A673 (cell line): ENCODE measurements at regions not wholly inside any gene's neighbourhood (a gene's known extent, or its start where the extent isn't known, plus 50 kb on each side); places are given as distances from the start of the nearest gene placed in this dataset.

Experiments
- BruUV-seq: library from RNA; stranded (reverse); fragments of 400-500 nt; replicated peaks from 2 replicates; lab custom pipeline; 2021; lab: Mats Ljungman, UMichigan
- CTCF ChIA-PET: fragments of 300-600 bp; sonication (Branson Sonifier 250); formaldehyde crosslinking; loops from one replicate; lab custom pipeline; 2022; ENCODE audit warnings: antibody characterized with exemption; lab: Charles Lee
- POLR2A ChIA-PET: fragments of 300-600 bp; sonication (Branson Sonifier 250); formaldehyde crosslinking; loops from one replicate; lab custom pipeline; 2022; ENCODE audit warnings: antibody characterized with exemption; ENCODE audit not compliant: low non-redundant PET; lab: Charles Lee
- DNase-seq: peaks from one replicate; pipeline ENCODE4 v3.0.0-alpha.2; 2015; ENCODE audit warnings: low spot score
- H3K27ac ChIP-seq: fragments of 200-600 bp; sonication (generic); 2 replicates; pipeline ENCODE4 v1.5.1; 2016; ENCODE audit warnings: mixed run types, low read depth, mild to moderate bottlenecking, mixed read lengths, antibody characterized with exemption, low read length; ENCODE audit not compliant: poor library complexity, severe bottlenecking
- H3K27me3 ChIP-seq: fragments of 200-600 bp; sonication (generic); replicated peaks from 2 replicates; pipeline ENCODE4 v1.6.1; 2017; ENCODE audit warnings: mixed run types, low read depth, mild to moderate bottlenecking, mixed read lengths, antibody characterized with exemption, low read length; ENCODE audit not compliant: insufficient read depth, poor library complexity
- H3K36me3 ChIP-seq: fragments of 200-600 bp; sonication (generic); 2 replicates; pipeline ENCODE4 v1.6.1; 2016; ENCODE audit warnings: mixed run types, mild to moderate bottlenecking, mixed read lengths, antibody characterized with exemption, low read length; ENCODE audit not compliant: insufficient read depth, poor library complexity, severe bottlenecking
- H3K4me1 ChIP-seq: fragments of 200-600 bp; sonication (generic); 2 replicates; pipeline ENCODE4 v1.6.1; 2017; ENCODE audit warnings: mixed run types, mild to moderate bottlenecking, mixed read lengths, antibody characterized with exemption, low read length; ENCODE audit not compliant: insufficient read depth, poor library complexity, severe bottlenecking
- H3K4me3 ChIP-seq: fragments of 200-600 bp; sonication (generic); 2 replicates; pipeline ENCODE4 v1.5.1; 2016; ENCODE audit warnings: low read depth, mixed run types, mild to moderate bottlenecking, mixed read lengths, low read length; ENCODE audit not compliant: poor library complexity, severe bottlenecking
- H3K9me3 ChIP-seq: fragments of 200-600 bp; sonication (generic); 2 replicates; pipeline ENCODE4 v1.6.1; 2016; ENCODE audit warnings: mixed run types, low read depth, mild to moderate bottlenecking, mixed read lengths, antibody characterized with exemption, low read length; ENCODE audit not compliant: poor library complexity, severe bottlenecking
- CTCF ChIP-seq: fragments of 300-800, 200-600 bp; sonication (generic); conservative IDR thresholded peaks from 2 replicates; pipeline ENCODE4 v1.5.1; 2017; ENCODE audit warnings: low read depth, mild to moderate bottlenecking, antibody characterized with exemption, low read length, moderate library complexity, mixed read lengths
- EZH2 ChIP-seq: fragments of 200-600 bp; sonication (generic); IDR thresholded peaks from 2 replicates; pipeline ENCODE4 v1.6.1; 2017; ENCODE audit warnings: borderline replicate concordance, low read depth, mild to moderate bottlenecking, mixed read lengths, antibody characterized with exemption, low read length; ENCODE audit not compliant: poor library complexity, severe bottlenecking
- intact Hi-C: fragments of 100-400 bp; cut with micrococcal nuclease; formaldehyde crosslinking; loops from one replicate; pipeline ENCODE4 v1.10.0; 2022; ENCODE audit not compliant: unreplicated experiment

GRCh38 chr3:106965307-106965706, 411.9 kb upstream of the CCDC54 start:
- no peak for DNase-seq
- CTCF ChIA-PET: no interaction called here
- Histone ChIP-seq H3K9me3 (no peaks in the 10 kb centered on the region), H3K27ac (no peak overlapping the region), H3K4me1 (peaks cover 31% of the 10 kb centered on the region), H3K27me3 (no peaks in the 10 kb centered on the region), H3K36me3 (no peaks in the 10 kb centered on the region), H3K4me3 (no peak overlapping the region)
- no peak for TF ChIP-seq CTCF
- TF ChIP-seq EZH2: no peak
- BruUV-seq: no TSS peak
- intact Hi-C loops: no loop called here
- POLR2A ChIA-PET: no interaction called here

- POLR2A ChIA-PET: no interaction called here
- TF ChIP-seq CTCF (no peak), EZH2 (no peak)
- CTCF ChIA-PET: no interaction called here
Observed at GRCh38 chr3:106969596-106969995, 407.6 kb upstream of the CCDC54 start.

GRCh38 chr3:106981392-106981791, 395.8 kb upstream of the CCDC54 start:
- no peak for DNase-seq
- ChIA-PET CTCF (no interaction called here), POLR2A (no interaction called here)
- intact Hi-C loops: no loop called here
- BruUV-seq: no TSS peak
- Histone ChIP-seq H3K36me3 (no peaks in the 10 kb centered on the region), H3K4me3 (no peak overlapping the region), H3K4me1 (no peaks in the 10 kb centered on the region), H3K27ac (no peak overlapping the region), H3K27me3 (no peaks in the 10 kb centered on the region), H3K9me3 (no peaks in the 10 kb centered on the region)
- TF ChIP-seq CTCF (no peak), EZH2 (no peak)

More at GRCh38 chr3:106969596-106969995, 407.6 kb upstream of the CCDC54 start:
- H3K27ac ChIP-seq: no peak overlapping the region
- no TSS peak for BruUV-seq
- peaks cover 12% of the 10 kb centered on the region for H3K4me1 ChIP-seq
- DNase-seq: peak; percentile 5
- no peaks in the 10 kb centered on the region for H3K27me3 ChIP-seq
- H3K4me3 ChIP-seq: no peak overlapping the region
- intact Hi-C loops: no loop called here
- H3K36me3 ChIP-seq: no peaks in the 10 kb centered on the region
- H3K9me3 ChIP-seq: no peaks in the 10 kb centered on the region
